ENCODE measurements at regions not wholly inside any gene's neighbourhood (a gene's known extent, or its start where the extent isn't known, plus 50 kb on each side); places are given as distances from the start of the nearest gene placed in this dataset.

GRCh38 chr20:48326868-48327267 lies 500.9 kb downstream of the PREX1 start:
- Histone ChIP-seq H3K4me2 (replicated peaks; ENCODE audit: extremely low read depth, low read length, poor library complexity, severe bottlenecking) (no peak overlapping the region), H4K20me1 (ENCODE audit: insufficient read depth, low read length) (no peaks in the 10 kb centered on the region), H3K27me3 (ENCODE audit: control insufficient read depth in 2 of 2, insufficient read depth in 2 of 2, low read length in 2 of 2) (peaks cover 0 to 3% of the 10 kb centered on the region in 2 donors), H3K9me3 (replicated peaks in 1 of 2; ENCODE audit: control insufficient read depth in 1 of 2, insufficient read depth in 1 of 2, low read length in 2 of 2) (no peaks in the 10 kb centered on the region), H3K36me3 (replicated peaks in 1 of 2; ENCODE audit: control insufficient read depth in 1 of 2, insufficient read depth in 2 of 2, low read length in 2 of 2) (no peaks in the 10 kb centered on the region), H3K27ac (ENCODE audit: low read depth in 1 of 2, low read length in 2 of 2) (no peak overlapping the region), H2AFZ (ENCODE audit: insufficient read depth, low read depth, low read length, poor library complexity, severe bottlenecking) (no peak overlapping the region), H3K4me3 (replicated peaks in 1 of 3; ENCODE audit: low read depth in 2 of 3, low read length in 3 of 3) (no peak overlapping the region), H3K79me2 (ENCODE audit: insufficient read depth, low read length) (no peaks in the 10 kb centered on the region), H3K4me1 (ENCODE audit: control insufficient read depth in 1 of 2, insufficient read depth in 2 of 2, low read length in 2 of 2) (no peaks in the 10 kb centered on the region), H3K9ac (ENCODE audit: insufficient read depth, low read length, poor library complexity, severe bottlenecking) (no peak overlapping the region)
- no peak for TF ChIP-seq CTCF (IDR thresholded peaks at IDR 0.05)
- Mint-ChIP-seq H3K27me3 (ENCODE audit: low read depth in 3 of 3) (peaks cover 5 to 13% (median 8%) of the 10 kb centered on the region in 3 donors), H3K4me1 (no peaks in the 10 kb centered on the region), H3K9me3 (peaks cover 0 to 2% (median 0%) of the 10 kb centered on the region in 7 donors), H3K36me3 (no peaks in the 10 kb centered on the region), H3K27ac (no peak overlapping the region), H3K4me3 (no peak overlapping the region)
- DNase-seq: no peak
- intact Hi-C loops (cut with micrococcal nuclease): no loop called here
- 83% methylated on average over 9 of the region's 11 CpGs for WGBS (ENCODE audit: insufficient coverage)

GRCh38 chr20:48326434-48326691 lies 501.4 kb downstream of the PREX1 start:
- H3K9me3 ChIP-seq (replicated peaks in 1 of 2; ENCODE audit: control insufficient read depth in 1 of 2, insufficient read depth in 1 of 2, low read length in 2 of 2): no peaks in the 10 kb centered on the region
- H3K4me1 ChIP-seq (ENCODE audit: control insufficient read depth in 1 of 2, insufficient read depth in 2 of 2, low read length in 2 of 2): no peaks in the 10 kb centered on the region
- TF ChIP-seq CTCF (IDR thresholded peaks at IDR 0.05): no peak
- H3K9me3 Mint-ChIP-seq: peaks cover 0 to 2% (median 0%) of the 10 kb centered on the region in 7 donors
- no peaks in the 10 kb centered on the region for H3K4me1 Mint-ChIP-seq
- no peak overlapping the region for H3K9ac ChIP-seq (ENCODE audit: insufficient read depth, low read length, poor library complexity, severe bottlenecking)
- DNase-seq: no peak
- WGBS (ENCODE audit: insufficient coverage): 79% methylated on average over 4 of the region's 4 CpGs
- intact Hi-C loops (cut with micrococcal nuclease): no loop called here
- H3K27ac Mint-ChIP-seq: no peak overlapping the region
- no peaks in the 10 kb centered on the region for H3K36me3 ChIP-seq (replicated peaks in 1 of 2; ENCODE audit: control insufficient read depth in 1 of 2, insufficient read depth in 2 of 2, low read length in 2 of 2)
- H3K36me3 Mint-ChIP-seq: no peaks in the 10 kb centered on the region
- H2AFZ ChIP-seq (ENCODE audit: insufficient read depth, low read depth, low read length, poor library complexity, severe bottlenecking): no peak overlapping the region
- no peaks in the 10 kb centered on the region for H4K20me1 ChIP-seq (ENCODE audit: insufficient read depth, low read length)
- no peak overlapping the region for H3K4me3 ChIP-seq (replicated peaks in 1 of 3; ENCODE audit: low read depth in 2 of 3, low read length in 3 of 3)
- H3K27me3 Mint-ChIP-seq (ENCODE audit: low read depth in 3 of 3): peaks cover 5 to 11% (median 8%) of the 10 kb centered on the region in 3 donors
- H3K4me2 ChIP-seq (replicated peaks; ENCODE audit: extremely low read depth, low read length, poor library complexity, severe bottlenecking): no peak overlapping the region
- no peaks in the 10 kb centered on the region for H3K79me2 ChIP-seq (ENCODE audit: insufficient read depth, low read length)
- H3K4me3 Mint-ChIP-seq: no peak overlapping the region
- no peaks in the 10 kb centered on the region for H3K27me3 ChIP-seq (ENCODE audit: control insufficient read depth in 2 of 2, insufficient read depth in 2 of 2, low read length in 2 of 2)
- no peak overlapping the region for H3K27ac ChIP-seq (ENCODE audit: low read depth in 1 of 2, low read length in 2 of 2)

Measured in CD14-positive monocyte (primary cell).